SW 1271 (cell line): ENCODE measurements at regions not wholly inside any gene's neighbourhood (a gene's known extent, or its start where the extent isn't known, plus 50 kb on each side); places are given as distances from the start of the nearest gene placed in this dataset.
"Not testable (repeated sequence)": the region's sequence is repeated elsewhere in the genome, so short reads cannot be mapped to it uniquely, and the experiment has no call there.

Experiments used
- DNase-seq, 2 experiments: peaks; one replicate each; lab custom pipeline; 2025; lab: John Stamatoyannopoulos, UW

- no peak for DNase-seq
Observed at GRCh38 chr5:51657340-51658240, 274.3 kb downstream of the ISL1 start.

DNA sequence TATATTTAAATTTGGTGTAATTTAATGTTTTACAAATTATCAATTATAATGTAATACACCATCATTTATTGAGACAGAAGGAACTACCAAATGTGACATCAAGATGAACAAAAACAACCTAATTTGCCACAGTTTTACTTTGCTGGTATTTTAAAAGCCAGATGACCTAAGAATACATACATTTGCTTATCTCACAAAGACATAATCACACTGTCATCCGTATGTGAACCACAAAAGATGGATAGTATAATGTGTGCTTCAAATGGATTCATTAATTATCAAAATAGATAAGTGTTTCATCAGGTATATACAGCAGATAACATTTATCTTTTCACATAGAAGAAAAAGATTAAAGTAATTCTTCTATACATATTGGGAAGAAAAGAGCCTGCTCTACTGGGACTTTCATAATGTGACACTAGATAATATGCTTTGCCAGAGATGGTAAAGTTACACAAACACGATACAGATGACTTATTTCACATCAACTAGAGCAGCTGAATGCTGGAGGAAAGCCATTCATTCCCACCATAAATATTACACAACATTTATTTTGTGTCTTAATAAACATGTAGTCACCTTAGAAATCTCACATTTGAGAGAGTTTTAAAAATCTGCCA lies 278.5 kb downstream of the ISL1 start:
- no peak for DNase-seq

DNA sequence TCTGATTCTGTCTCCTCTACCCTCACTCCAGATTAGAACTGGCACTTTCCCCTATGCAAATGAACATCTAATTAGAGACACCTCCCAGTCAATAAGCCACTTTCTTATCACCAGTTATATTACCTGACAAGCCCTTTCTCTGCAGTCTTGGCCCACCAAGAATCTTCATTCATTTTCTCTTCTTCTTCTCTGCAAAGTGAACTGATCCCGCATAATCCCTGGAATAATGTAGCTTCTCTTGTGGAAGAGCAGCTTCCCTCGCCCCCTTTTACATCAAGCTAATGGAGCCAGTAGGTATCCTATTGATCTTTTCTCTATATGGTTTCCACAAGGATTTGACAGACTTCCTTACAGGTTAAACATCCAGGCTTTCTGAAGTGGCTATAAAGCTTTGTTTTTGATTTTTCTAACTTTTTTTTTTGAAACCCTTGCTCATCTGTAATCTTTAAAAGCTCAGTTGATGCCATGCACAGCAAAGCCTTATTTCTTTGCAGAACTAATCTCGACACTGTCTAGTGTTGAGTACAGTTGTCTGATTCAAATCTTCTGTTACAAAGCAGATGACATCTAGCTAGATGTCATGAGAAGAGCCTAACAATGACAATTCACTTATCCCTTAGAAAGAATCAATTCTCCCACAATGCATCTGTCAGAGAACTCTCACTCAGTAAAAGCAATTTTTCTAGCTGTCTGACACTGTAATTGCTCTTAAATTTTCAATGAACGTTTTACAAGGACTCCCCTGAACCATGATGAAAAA lies 281.4 kb downstream of the ISL1 start:
- DNase-seq = no peak

DNA sequence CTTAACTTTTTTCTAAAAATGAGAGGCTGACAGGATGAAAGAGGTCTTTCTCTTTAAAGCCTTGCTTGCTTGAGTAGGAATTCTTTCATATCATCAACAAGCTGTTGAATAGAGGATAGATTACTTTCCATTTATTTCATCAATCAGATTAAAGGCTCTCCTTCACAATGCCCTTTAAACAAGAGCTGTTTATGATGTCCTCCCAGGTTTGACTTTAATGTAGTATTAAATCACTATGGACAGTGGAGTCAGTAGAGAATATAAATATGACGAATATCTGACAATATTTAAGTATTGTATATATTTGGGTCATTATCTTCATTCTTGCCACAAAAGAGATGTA lies 282.0 kb downstream of the ISL1 start:
- DNase-seq = no peak

DNA sequence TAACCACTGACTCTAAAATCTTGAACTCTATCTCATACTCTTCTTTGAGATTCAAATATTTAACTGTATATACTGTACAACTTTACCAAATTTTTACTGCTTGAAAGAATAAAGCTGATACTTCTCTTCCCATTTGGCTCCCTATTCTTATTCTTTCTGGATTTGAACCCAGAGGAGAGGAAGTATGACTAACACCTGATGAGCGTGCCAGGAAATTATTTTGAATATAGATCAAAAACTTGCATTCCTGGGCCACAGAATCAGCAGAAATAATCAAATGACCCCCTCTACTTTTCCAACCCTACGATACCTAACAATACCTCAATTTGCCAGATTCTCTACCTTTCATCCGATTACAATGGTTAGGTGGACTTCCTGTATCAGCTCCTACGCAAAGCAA lies 285.8 kb downstream of the ISL1 start:
- DNase-seq = no peak

GRCh38 chr5:51678330-51678729 lies 295.1 kb downstream of the ISL1 start:
- DNase-seq = no peak

DNA sequence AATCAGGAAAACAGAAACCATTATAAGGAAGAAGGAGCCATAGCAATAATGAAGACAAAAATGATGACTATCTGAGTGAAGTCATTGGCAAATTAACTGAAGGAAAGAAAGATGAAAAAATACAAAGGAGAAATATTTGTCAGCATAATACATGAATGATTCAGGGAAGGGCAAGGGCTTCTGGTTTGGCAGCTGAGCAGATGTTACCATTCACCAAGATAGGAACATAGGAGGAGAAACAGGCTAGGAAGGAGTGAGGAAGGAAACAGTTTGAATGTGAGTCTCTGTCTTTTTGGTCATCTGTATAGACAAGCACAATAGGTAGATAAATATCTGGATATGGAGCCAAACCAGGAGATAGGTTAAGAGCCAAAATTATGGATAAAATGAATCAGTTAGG lies 296.0 kb downstream of the ISL1 start:
- no peak for DNase-seq

GRCh38 chr5:51684794-51685355 lies 301.6 kb downstream of the ISL1 start:
- no peak for DNase-seq

- DNase-seq = no peak
Observed at GRCh38 chr5:51685419-51685818, 302.2 kb downstream of the ISL1 start.

DNA sequence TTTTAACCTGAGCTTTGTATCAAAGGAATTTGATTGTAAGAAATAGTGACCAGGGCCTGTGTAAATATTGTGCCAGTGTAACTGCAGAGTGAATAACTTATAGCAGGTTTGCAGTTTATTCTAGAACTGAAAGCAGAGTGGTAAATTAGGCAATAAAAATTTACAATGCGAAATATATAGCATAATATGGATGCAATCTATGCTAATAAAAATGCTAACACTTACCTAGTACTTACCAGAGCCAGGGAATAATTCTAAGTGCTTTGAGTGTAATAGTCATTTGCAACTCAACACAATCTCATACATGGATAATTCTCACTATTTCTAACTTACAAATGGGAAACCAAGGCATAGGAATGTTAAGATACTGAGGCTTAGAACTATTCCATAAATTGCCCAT lies 303.4 kb downstream of the ISL1 start:
- DNase-seq = no peak

- no peak for DNase-seq
Observed at GRCh38 chr5:51691538-51692079, 308.4 kb downstream of the ISL1 start.

- DNase-seq = no peak
Observed at GRCh38 chr5:51694826-51695225, 311.6 kb downstream of the ISL1 start.

GRCh38 chr5:51696122-51696521 lies 312.9 kb downstream of the ISL1 start:
- no peak for DNase-seq

GRCh38 chr5:51702046-51702445 lies 318.8 kb downstream of the ISL1 start:
- DNase-seq = not testable (repeated sequence)

GRCh38 chr5:51712201-51712600 lies 329.0 kb downstream of the ISL1 start:
- DNase-seq = no peak

GRCh38 chr5:51715445-51715844 lies 332.2 kb downstream of the ISL1 start:
- DNase-seq = not testable (repeated sequence)

GRCh38 chr5:51731421-51732029 lies 348.3 kb downstream of the ISL1 start:
- DNase-seq = no peak

DNA sequence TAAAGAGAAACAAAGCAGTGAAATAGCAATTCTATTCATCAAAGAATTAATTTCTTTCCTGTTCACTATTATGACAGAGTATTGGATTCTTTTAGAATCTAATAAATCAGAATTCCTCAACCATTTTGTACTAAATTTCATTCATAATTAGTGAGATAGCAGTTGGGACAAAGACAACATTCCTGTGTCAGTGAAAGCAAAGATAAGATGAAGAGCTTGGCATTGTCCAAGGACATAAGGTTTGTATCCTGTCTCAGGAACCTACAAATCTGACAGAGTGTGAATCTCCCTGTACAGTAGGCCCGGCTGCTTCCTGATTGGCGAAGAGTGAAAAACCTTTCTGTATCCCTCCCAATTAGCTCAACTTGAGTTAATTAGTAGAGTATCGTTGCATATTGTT lies 349.1 kb downstream of the ISL1 start:
- no peak for DNase-seq

DNA sequence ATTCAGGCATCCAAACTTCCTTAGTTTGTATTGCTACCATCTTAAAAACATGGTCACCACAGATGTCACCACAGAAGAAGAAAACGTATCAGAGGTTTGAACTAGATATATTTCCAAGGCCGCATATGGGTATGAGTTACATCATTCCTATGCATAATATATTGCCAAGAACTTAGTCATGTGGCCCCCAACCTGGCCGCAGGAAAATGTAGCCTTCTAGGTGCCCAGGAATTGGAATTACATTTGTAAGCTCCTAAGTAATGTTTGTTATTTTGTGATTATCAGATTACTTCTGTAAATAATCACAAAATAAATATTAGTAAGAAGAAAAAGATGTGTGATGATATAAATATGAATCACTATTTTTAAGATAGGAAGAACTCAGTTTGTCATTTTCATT lies 351.4 kb downstream of the ISL1 start:
- no peak for DNase-seq

DNA sequence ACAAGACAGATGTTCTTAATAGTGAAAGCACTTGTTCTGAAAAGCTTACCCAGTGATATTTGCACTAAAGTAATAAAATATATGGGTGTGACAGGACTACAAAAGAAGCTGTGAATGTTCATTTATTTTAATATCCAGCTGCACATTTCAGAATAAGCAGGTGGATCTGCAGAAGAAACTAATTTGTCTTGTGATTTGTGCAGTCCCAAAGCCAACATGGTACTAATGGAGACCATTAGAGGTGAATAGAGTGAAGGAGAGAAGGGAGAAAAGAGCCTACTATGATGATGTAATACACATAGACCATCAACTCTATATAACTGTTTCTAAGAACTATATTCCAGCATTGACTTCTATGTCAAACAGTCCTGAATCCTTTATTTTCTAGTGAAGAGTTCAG lies 362.8 kb downstream of the ISL1 start:
- no peak for DNase-seq

- DNase-seq = no peak
Observed at GRCh38 chr5:51748647-51749046, 365.4 kb downstream of the ISL1 start.
